Erythroblast (primary cell): ENCODE measurements at regions not wholly inside any gene's neighbourhood (a gene's known extent, or its start where the extent isn't known, plus 50 kb on each side); places are given as distances from the start of the nearest gene placed in this dataset.

Experiments used
- GATA1 ChIP-seq: IDR thresholded peaks from 2 replicates; pipeline ENCODE4 v1.6.1; 2011; ENCODE audit warnings: low read depth, mild to moderate bottlenecking, control low read depth, low read length, moderate library complexity
- POLR2A ChIP-seq: IDR thresholded peaks from 2 replicates; pipeline ENCODE4 v1.6.1; 2011; ENCODE audit warnings: mild to moderate bottlenecking, low read length

GRCh38 chr5:98296426-98296825, 477.0 kb upstream of the RGMB start:
- TF ChIP-seq POLR2A (no peak), GATA1 (no peak)
